Activated T-helper 9 cell treated with anti-CD3 and anti-CD28 coated beads, Interleukin-2, amount 50 U/mL, for 16 hours (primary cell): ENCODE measurements at regions not wholly inside any gene's neighbourhood (a gene's known extent, or its start where the extent isn't known, plus 50 kb on each side); places are given as distances from the start of the nearest gene placed in this dataset.

Source experiments
- DNase-seq: peaks from one replicate; pipeline ENCODE4 v3.0.0-alpha.2; 2020; ENCODE audit warnings: low read depth

GRCh38 chr6:43903739-43904290, 133.8 kb downstream of the VEGFA start:
- no peak for DNase-seq

- no peak for DNase-seq
Observed at GRCh38 chr6:43901733-43902230, 131.8 kb downstream of the VEGFA start.

GRCh38 chr6:43900916-43901732, 131.1 kb downstream of the VEGFA start:
- no peak for DNase-seq

GRCh38 chr6:43900560-43900915, 130.5 kb downstream of the VEGFA start:
- DNase-seq = no peak

- DNase-seq = no peak
Observed at GRCh38 chr6:43899830-43900229, 129.8 kb downstream of the VEGFA start.

- no peak for DNase-seq
Observed at GRCh38 chr6:43898358-43899131, 128.5 kb downstream of the VEGFA start.

GRCh38 chr6:43897571-43898302, 127.7 kb downstream of the VEGFA start:
- DNase-seq = no peak

GRCh38 chr6:43896329-43897255, 126.6 kb downstream of the VEGFA start:
- DNase-seq = no peak

- DNase-seq = no peak
Observed at GRCh38 chr6:43895656-43896328, 125.8 kb downstream of the VEGFA start.

GRCh38 chr6:43893073-43893472, 123.1 kb downstream of the VEGFA start:
- no peak for DNase-seq

- no peak for DNase-seq
Observed at GRCh38 chr6:43891072-43891870, 121.3 kb downstream of the VEGFA start.

GRCh38 chr6:43890197-43891062, 120.4 kb downstream of the VEGFA start:
- no peak for DNase-seq

GRCh38 chr6:43887906-43888683, 118.1 kb downstream of the VEGFA start:
- DNase-seq = no peak

GRCh38 chr6:43887340-43887858, 117.4 kb downstream of the VEGFA start:
- DNase-seq = no peak

GRCh38 chr6:43886717-43887339, 116.8 kb downstream of the VEGFA start:
- no peak for DNase-seq

- DNase-seq = no peak
Observed at GRCh38 chr6:43886067-43886461, 116.1 kb downstream of the VEGFA start.

- no peak for DNase-seq
Observed at GRCh38 chr6:43885399-43886066, 115.5 kb downstream of the VEGFA start.
